ENCODE measurements at regions not wholly inside any gene's neighbourhood (a gene's known extent, or its start where the extent isn't known, plus 50 kb on each side); places are given as distances from the start of the nearest gene placed in this dataset.

- no peak for TF ChIP-seq EZH2 (IDR thresholded peaks at IDR 0.05; ENCODE audit: insufficient read depth, low read length)
- TF ChIP-seq, protein P1, sequence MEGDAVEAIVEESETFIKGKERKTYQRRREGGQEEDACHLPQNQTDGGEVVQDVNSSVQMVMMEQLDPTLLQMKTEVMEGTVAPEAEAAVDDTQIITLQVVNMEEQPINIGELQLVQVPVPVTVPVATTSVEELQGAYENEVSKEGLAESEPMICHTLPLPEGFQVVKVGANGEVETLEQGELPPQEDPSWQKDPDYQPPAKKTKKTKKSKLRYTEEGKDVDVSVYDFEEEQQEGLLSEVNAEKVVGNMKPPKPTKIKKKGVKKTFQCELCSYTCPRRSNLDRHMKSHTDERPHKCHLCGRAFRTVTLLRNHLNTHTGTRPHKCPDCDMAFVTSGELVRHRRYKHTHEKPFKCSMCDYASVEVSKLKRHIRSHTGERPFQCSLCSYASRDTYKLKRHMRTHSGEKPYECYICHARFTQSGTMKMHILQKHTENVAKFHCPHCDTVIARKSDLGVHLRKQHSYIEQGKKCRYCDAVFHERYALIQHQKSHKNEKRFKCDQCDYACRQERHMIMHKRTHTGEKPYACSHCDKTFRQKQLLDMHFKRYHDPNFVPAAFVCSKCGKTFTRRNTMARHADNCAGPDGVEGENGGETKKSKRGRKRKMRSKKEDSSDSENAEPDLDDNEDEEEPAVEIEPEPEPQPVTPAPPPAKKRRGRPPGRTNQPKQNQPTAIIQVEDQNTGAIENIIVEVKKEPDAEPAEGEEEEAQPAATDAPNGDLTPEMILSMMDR (IDR thresholded peaks at IDR 0.05; ENCODE audit: insufficient read depth, low read depth, low read length), result no peak
These were observed 419.0 kb downstream of the PLK2 start for GRCh38 chr5:58040846-58041245.
